Stimulated activated CD4-positive, alpha-beta T cell treated with anti-CD3 and anti-CD28 coated beads, Interleukin-12 subunit alpha, Interleukin-12 subunit beta, amount 100 ng/mL, for 24 hours (primary cell): ENCODE measurements at regions not wholly inside any gene's neighbourhood (a gene's known extent, or its start where the extent isn't known, plus 50 kb on each side); places are given as distances from the start of the nearest gene placed in this dataset.
"Not testable (repeated sequence)": the region's sequence is repeated elsewhere in the genome, so short reads cannot be mapped to it uniquely, and the experiment has no call there.

Source experiments
- DNase-seq, 2 experiments: peaks; one replicate each; pipeline ENCODE4 v3.0.0-alpha.2; 2020; ENCODE audit warnings: low read depth in 2 of 2

GRCh38 chr21:28132713-28133112 is 860.0 kb downstream of the LTN1 start:
- no peak for DNase-seq

DNA sequence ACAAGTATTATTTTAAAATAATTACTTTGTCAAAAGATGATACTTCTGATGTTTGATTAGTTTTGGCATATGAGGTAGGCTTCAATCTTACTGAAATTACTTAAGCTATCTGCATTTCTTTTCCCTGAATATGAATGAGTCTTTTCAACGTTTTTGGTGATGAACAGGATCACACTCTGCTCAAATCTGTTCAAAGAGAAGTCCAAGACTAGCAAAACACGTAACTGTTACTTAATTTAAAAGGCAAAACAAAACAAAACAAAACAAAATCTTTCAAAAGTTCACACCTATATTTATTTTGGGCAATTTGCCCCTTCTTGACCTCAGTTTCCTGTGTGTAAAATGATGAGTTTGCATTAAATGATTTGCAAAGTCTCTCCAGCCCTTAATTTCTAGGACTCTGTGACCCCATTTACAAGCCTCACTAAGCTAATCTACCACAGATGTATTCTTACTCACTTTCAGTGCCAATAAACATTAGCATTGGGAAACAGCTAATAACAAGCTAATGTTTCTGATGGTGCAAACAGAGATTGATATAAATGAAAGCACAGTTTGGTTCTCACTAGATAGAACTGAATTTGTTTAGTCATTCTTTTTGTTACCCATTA is 865.4 kb downstream of the LTN1 start:
- DNase-seq, result no peak

GRCh38 chr21:28126521-28127174 is 866.0 kb downstream of the LTN1 start:
- no peak for DNase-seq

DNA sequence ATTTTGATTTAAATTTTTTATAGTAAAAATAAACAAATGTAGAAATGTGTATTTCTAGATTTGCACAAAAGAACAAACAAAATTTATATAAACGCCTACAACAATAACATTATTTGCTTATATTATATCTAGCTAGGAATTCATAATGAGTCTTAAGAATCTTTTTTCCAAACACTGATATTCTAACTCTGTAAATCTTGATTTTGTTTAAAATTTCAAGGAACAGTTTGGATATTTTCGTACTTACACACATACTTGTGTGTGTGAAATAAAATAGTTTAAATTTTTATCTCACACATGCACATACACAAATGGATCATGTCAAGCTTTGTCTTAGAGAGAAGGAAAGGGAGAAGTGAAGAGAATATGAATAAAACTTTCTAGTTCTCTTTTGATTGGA is 868.1 kb downstream of the LTN1 start:
- no peak for DNase-seq

- DNase-seq, result no peak
Observed at GRCh38 chr21:28118570-28118969, 874.1 kb downstream of the LTN1 start.

DNA sequence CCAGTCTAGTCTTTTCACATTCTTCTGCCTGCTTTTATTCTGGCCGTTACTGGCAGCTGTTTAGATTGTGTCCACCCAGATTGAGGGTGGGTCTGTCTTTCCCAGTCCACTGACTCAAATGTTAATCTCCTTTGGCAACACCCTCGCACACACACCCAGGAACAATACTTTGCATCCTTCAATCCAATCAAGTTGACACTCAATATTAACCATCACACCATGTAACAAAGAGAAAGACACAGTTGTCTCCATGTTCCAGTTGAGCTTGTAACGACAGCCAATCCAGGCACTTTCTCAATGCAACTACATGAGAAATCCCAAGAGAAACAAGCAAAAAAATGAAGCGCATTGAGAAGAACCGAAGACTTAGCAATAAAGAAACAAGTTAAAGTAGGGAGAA is 877.7 kb downstream of the LTN1 start:
- DNase-seq, result not testable (repeated sequence)

GRCh38 chr21:28113718-28114117 is 879.0 kb downstream of the LTN1 start:
- no peak for DNase-seq

GRCh38 chr21:28112511-28112910 is 880.2 kb downstream of the LTN1 start:
- no peak for DNase-seq

DNA sequence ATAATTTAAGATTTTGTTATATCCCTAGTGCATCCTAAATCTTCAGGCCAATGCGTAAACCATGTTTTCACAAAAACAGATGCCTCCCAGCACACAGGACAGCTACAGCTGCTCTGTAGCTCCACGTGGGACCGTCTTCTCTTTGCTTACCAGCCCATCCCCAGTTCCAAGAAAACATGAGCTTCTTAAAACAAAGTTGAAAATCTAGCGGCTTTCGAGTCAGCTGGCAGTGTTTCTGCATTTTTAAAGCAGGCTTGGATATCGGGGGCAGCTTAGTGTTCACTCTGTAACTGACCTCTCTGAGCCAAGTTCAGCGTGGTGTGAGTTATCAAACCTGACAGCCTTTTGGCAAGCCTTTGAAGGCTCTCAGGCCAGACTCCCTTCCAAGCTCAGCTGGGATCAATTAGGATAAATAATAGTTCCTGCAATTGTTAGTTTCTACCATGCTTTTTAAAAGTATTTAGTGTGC is 881.5 kb downstream of the LTN1 start:
- DNase-seq, result no peak

GRCh38 chr21:28110716-28111115 is 882.0 kb downstream of the LTN1 start:
- no peak for DNase-seq

DNA sequence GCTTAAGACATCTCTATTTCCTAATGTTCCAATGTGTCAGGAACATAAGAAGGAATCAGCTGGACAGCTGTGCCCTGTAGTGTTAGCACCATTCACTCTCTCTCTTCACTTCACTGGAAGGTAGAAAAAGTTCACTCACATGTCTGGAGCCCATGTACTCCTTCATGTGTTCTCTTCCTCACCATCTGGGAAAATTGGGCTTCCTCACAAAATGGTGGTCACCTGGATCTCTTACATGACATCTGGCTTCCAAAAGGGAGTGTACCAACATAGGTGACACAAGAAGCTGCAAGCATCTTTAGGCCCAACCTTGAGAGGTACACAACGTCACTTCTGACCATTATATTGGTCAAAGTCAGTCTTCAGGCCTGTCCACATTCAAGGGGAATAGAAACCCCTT is 882.6 kb downstream of the LTN1 start:
- DNase-seq, result no peak

DNA sequence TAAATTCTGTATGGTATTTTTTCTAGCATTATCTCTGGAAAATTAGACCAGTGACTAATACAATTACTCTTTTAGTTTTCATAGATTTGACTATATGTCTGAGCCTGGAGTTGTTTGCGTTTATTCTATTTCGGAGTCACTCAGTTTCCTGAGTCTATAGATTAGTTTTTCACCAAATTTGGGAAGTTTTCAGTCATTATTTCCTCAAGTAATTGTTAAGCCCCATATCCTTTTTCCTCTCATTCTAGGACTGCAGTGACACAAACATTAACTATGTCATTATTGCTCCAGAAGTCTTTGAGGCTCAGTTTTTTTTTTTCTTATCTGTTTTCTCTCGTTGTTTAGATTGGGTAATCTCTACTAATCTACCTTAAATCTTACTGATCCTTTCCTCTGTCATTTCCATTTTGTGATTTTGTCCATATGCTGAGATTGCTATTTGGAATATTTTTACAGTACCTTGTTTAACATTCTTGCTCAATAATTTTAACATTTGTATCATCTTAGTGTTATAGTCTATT is 886.2 kb downstream of the LTN1 start:
- no peak for DNase-seq

GRCh38 chr21:28104346-28104745 is 888.3 kb downstream of the LTN1 start:
- DNase-seq, result no peak

DNA sequence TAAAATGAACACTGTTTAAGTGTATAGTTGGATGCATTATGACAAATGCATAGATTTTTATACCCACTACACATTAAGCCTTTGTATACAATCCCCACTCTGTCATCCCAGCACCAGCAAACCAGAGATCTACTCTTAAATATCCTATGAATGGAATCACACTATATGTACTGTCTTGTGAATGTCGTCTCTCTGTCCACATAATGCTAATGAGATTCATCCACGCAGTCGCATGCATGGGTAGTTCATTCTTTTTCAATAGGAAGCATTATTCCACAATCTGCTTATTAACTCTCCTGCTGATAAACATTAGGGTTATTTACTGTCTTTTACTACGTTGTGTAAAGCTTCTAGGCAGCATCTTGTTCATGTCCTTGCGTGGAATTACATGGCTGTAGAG is 892.3 kb downstream of the LTN1 start:
- DNase-seq, result no peak

DNA sequence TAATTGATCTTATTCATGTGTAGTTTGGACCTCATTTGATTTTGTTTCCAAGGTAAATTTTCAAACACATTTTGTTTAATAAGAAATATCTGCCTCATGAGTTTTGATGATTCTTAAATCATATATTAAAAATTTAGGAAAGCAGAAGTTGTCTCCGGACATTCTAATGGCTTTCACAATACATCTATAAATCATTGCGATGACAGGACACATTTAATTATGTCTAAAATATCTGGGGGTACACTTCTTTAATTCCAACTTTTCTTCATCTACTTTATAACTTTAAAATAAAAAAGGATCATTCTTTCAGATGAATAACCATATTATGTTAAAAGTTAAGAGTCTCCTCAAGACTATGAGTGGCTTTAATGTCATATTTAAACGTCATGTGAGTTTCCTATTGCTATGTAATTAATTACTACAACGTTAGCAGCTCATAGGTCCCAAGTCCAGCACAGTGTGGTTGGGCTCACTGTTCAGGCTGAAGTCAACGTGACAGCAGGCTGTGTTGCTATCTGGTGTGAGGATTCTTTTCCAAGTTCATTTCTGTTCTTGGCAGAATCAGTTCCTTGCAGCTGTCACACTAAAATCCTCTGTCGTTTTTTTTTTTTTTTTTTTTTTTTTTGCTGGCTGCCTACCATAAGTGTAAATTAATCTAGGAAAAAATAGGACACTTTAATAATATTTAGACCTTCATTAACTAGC is 893.5 kb downstream of the LTN1 start:
- DNase-seq, result no peak

DNA sequence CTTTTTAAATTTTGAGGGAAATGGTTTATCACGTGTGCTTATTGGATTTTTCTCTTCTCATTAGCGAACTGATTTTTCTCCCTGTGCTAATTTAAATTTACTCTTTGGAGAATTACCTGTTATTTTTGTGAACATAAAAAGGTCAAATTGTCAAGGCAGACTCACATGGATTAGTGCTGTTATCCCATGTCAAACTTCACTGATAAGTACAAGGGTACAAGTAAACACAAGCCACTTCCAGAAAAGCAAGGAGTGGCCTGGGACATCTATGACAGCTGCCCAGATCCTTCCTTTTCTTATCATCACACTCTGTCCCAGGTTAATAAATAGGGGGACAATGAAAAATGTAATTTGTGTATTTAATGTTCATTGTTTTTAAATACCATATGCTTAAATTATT is 901.2 kb downstream of the LTN1 start:
- DNase-seq, result no peak

- no peak for DNase-seq
Observed at GRCh38 chr21:28090546-28090945, 902.1 kb downstream of the LTN1 start.

DNA sequence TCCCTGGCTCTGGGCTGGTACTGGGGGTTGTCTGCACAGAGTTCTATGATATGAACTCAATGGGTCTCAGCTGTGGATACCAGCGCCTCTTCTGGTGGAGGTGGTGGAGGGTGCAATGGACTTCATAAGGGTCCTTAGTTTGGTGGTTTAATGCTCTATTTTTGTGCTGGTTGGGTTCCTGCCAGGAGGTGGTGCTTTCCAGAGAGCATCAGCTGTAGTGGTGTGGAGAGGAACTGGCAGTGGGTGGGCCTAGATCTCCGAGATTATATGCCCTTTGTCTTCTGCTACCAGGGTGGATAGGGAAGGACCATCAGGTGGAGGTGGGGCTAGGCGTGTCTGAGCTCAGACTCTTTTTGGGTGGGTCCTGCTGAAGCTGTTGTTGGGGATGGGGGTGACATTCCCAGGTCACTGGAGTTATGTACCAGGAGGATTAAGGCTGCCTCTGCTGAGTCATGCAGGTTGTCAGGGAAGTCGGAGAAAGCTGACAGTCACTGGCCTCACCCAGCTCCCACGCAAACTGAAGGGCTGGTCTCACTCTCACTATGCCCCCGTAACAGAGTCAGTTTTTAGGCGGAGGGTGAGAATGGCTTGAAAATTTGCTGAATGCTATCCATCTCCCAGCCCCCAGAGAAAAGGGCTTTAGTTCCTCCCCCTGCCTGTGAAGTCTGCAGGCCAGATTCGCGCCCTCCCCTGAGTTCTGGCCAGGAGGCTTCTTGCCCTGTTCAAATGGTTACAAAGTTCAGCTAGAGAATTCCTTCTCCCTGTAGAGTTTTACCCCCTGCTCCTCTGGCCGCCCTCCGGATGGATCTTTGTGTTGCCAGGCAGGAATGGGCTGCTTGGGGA is 902.9 kb downstream of the LTN1 start:
- no peak for DNase-seq

- no peak for DNase-seq
Observed at GRCh38 chr21:28086861-28087581, 905.7 kb downstream of the LTN1 start.

GRCh38 chr21:28084951-28085350 is 907.7 kb downstream of the LTN1 start:
- DNase-seq, result no peak

- no peak for DNase-seq
Observed at GRCh38 chr21:28083350-28083749, 909.3 kb downstream of the LTN1 start.
